GM23338 (cell line): ENCODE measurements at regions not wholly inside any gene's neighbourhood (a gene's known extent, or its start where the extent isn't known, plus 50 kb on each side); places are given as distances from the start of the nearest gene placed in this dataset.

Experiments used
- ATAC-seq: fragments of 200-7000 bp; cut with Tn5 transposase; 3 replicates; pipeline ENCODE4 v1.9.1; 2020
- DNase-seq: peaks from one replicate; pipeline ENCODE4 v3.0.0-alpha.2; 2015; ENCODE audit warnings: low spot score
- H2AFZ ChIP-seq: fragments of 200-600 bp; sonication (generic); 2 replicates; pipeline ENCODE4 v1.8.0; 2016; ENCODE audit warnings: antibody characterized with exemption, mild to moderate bottlenecking, moderate library complexity
- H3F3A ChIP-seq: fragments of 200-600 bp; sonication (generic); replicated peaks from 2 replicates; pipeline ENCODE4 v1.8.0; 2017; ENCODE audit warnings: antibody characterized with exemption, mixed run types, low read depth
- H3K27ac ChIP-seq: fragments of 200-600 bp; sonication (generic); 2 replicates; pipeline ENCODE4 v1.6.1; 2016; ENCODE audit warnings: low read depth
- H3K27me3 ChIP-seq: fragments of 200-600 bp; sonication (generic); 2 replicates; pipeline ENCODE4 v1.8.0; 2016; ENCODE audit warnings: mild to moderate bottlenecking, mixed run types, moderate library complexity; ENCODE audit not compliant: insufficient read depth
- H3K36me3 ChIP-seq: fragments of 200-600 bp; sonication (generic); 2 replicates; pipeline ENCODE4 v1.8.0; 2016; ENCODE audit warnings: mild to moderate bottlenecking; ENCODE audit not compliant: insufficient read depth
- H3K4me1 ChIP-seq: fragments of 200-600 bp; sonication (generic); 2 replicates; pipeline ENCODE4 v1.8.0; 2016; ENCODE audit warnings: mild to moderate bottlenecking, moderate library complexity; ENCODE audit not compliant: insufficient read depth
- H3K4me2 ChIP-seq: fragments of 200-600 bp; sonication (generic); 2 replicates; pipeline ENCODE4 v1.7.1; 2017; ENCODE audit warnings: mixed run types
- H3K4me3 ChIP-seq: fragments of 200-600 bp; sonication (generic); 2 replicates; pipeline ENCODE4 v1.6.1; 2016; ENCODE audit warnings: mixed run types
- H3K79me2 ChIP-seq: fragments of 200-600 bp; sonication (generic); replicated peaks from 2 replicates; pipeline ENCODE4 v1.8.0; 2017; ENCODE audit warnings: mild to moderate bottlenecking; ENCODE audit not compliant: insufficient read depth
- H3K9me2 ChIP-seq: fragments of 200-600 bp; sonication (generic); 2 replicates; pipeline ENCODE4 v1.8.0; 2017; ENCODE audit not compliant: insufficient read depth
- H4K20me1 ChIP-seq: fragments of 200-600 bp; sonication (generic); replicated peaks from 2 replicates; pipeline ENCODE4 v1.8.0; 2017; ENCODE audit warnings: mild to moderate bottlenecking; ENCODE audit not compliant: insufficient read depth
- H3K27ac Mint-ChIP-seq: 2 replicates; pipeline ENCODE4 v1.8.0; 2020; ENCODE audit warnings: inconsistent platforms, mild to moderate bottlenecking, moderate library complexity, mixed read lengths
- H3K27me3 Mint-ChIP-seq: 3 replicates; pipeline ENCODE4 v1.8.0; 2022; ENCODE audit warnings: low read depth, mild to moderate bottlenecking, moderate library complexity, mixed read lengths, inconsistent platforms; ENCODE audit not compliant: insufficient read depth, poor library complexity
- H3K36me3 Mint-ChIP-seq: 3 replicates; pipeline ENCODE4 v1.8.0; 2021; ENCODE audit warnings: low read depth, mild to moderate bottlenecking, inconsistent platforms, moderate library complexity, mixed read lengths
- H3K4me1 Mint-ChIP-seq: 3 replicates; pipeline ENCODE4 v1.8.0; 2020; ENCODE audit warnings: mild to moderate bottlenecking, inconsistent platforms, mixed read lengths
- H3K4me3 Mint-ChIP-seq: 3 replicates; pipeline ENCODE4 v1.8.0; 2021; ENCODE audit warnings: moderate library complexity, mild to moderate bottlenecking, inconsistent platforms, mixed read lengths
- H3K9me3 Mint-ChIP-seq: 3 replicates; pipeline ENCODE4 v1.8.0; 2020; ENCODE audit warnings: moderate library complexity, mild to moderate bottlenecking, inconsistent platforms, mixed read lengths
- CTCF ChIP-seq, 2 experiments: fragments of 200-600 bp in 1 of 2; sonication (generic) in 1 of 2; conservative IDR thresholded peaks; 2 replicates each; pipeline versions ENCODE4 v1.5.1 to v1.6.1; 2016 to 2017; ENCODE audit warnings: antibody characterized with exemption in 2 of 2, low read depth in 2 of 2, mild to moderate bottlenecking in 2 of 2, moderate library complexity in 1 of 2
- ETS1 ChIP-seq: IDR thresholded peaks from 2 replicates; pipeline ENCODE4 v1.6.1; 2016; ENCODE audit warnings: antibody characterized with exemption
- EZH2 ChIP-seq: fragments of 200-600 bp; sonication (generic); IDR thresholded peaks from one replicate; pipeline ENCODE4 v1.8.0; 2017; ENCODE audit warnings: antibody characterized with exemption, mild to moderate bottlenecking, low read depth; ENCODE audit not compliant: unreplicated experiment
- EZH2phosphoT487 ChIP-seq: fragments of 200-600 bp; sonication (generic); IDR thresholded peaks from one replicate; pipeline ENCODE4 v1.8.1; 2018; ENCODE audit warnings: antibody characterized with exemption; ENCODE audit not compliant: unreplicated experiment
- JUNB ChIP-seq: IDR thresholded peaks from one replicate; pipeline ENCODE4 v1.6.1; 2016; ENCODE audit warnings: antibody characterized with exemption; ENCODE audit not compliant: unreplicated experiment
- NANOG ChIP-seq: IDR thresholded peaks from 2 replicates; pipeline ENCODE4 v1.6.1; 2016; ENCODE audit warnings: antibody characterized with exemption, borderline replicate concordance
- POLR2AphosphoS5 ChIP-seq: IDR thresholded peaks from 2 replicates; pipeline ENCODE4 v1.6.1; 2016; ENCODE audit warnings: antibody characterized with exemption, low read depth
- STAT1 ChIP-seq: IDR thresholded peaks from one replicate; pipeline ENCODE4 v1.6.1; 2016; ENCODE audit warnings: antibody characterized with exemption; ENCODE audit not compliant: unreplicated experiment
- ZNF114 ChIP-seq: fragments of 250-450 bp; sonication (Bioruptor Pico); IDR thresholded peaks from 2 replicates; pipeline ENCODE4 v1.5.0; 2020; ENCODE audit warnings: mild to moderate bottlenecking, moderate library complexity
- ZNF331 ChIP-seq: fragments of 250-450 bp; sonication (Bioruptor Pico); IDR thresholded peaks from 2 replicates; pipeline ENCODE4 v1.5.0; 2020; ENCODE audit warnings: low read depth, mild to moderate bottlenecking, moderate library complexity
- ZNF462 ChIP-seq: fragments of 250-450 bp; sonication (Bioruptor Pico); IDR thresholded peaks from 2 replicates; pipeline ENCODE4 v1.5.0; 2020; ENCODE audit warnings: mild to moderate bottlenecking, moderate library complexity

GRCh38 chr7:17669204-17669603 is 271.1 kb downstream of the SNX13 start:
- no peak overlapping the region for H3K4me2 ChIP-seq
- peaks cover under 1% of the 10 kb centered on the region; the same call in 1 of the 2 replicates for H3K4me1 ChIP-seq
- TF ChIP-seq ZNF331 (CRISPR knock-in tag), result no peak
- no peak for TF ChIP-seq ZNF114 (CRISPR knock-in tag)
- no peak for TF ChIP-seq JUNB
- no peak for TF ChIP-seq EZH2phosphoT487
- Mint-ChIP-seq H3K36me3 (no peaks in the 10 kb centered on the region), H3K27me3 (no peaks in the 10 kb centered on the region), H3K27ac (no peak overlapping the region), H3K4me3 (no peak overlapping the region), H3K4me1 (peaks cover 6% of the 10 kb centered on the region; the same call in 2 of the 3 replicates), H3K9me3 (no peaks in the 10 kb centered on the region)
- peaks cover 6% of the 10 kb centered on the region; the same call in 1 of the 2 replicates for H3K9me2 ChIP-seq
- ATAC-seq, result no peak
- H4K20me1 ChIP-seq, result no peaks in the 10 kb centered on the region
- no peaks in the 10 kb centered on the region for H3F3A ChIP-seq
- no peak for DNase-seq
- peak overlapping the region; percentile 38; the same call in 1 of the 2 replicates for H2AFZ ChIP-seq
- H3K27me3 ChIP-seq, result no peaks in the 10 kb centered on the region
- no peaks in the 10 kb centered on the region for H3K36me3 ChIP-seq
- H3K79me2 ChIP-seq, result no peaks in the 10 kb centered on the region
- H3K27ac ChIP-seq, result no peak overlapping the region
- no peak overlapping the region for H3K4me3 ChIP-seq

GRCh38 chr7:17671956-17672355 is 268.3 kb downstream of the SNX13 start:
- no peaks in the 10 kb centered on the region for H3F3A ChIP-seq
- peaks cover 13% of the 10 kb centered on the region for H3K9me2 ChIP-seq
- H3K79me2 ChIP-seq, result no peaks in the 10 kb centered on the region
- no peak overlapping the region for H3K4me2 ChIP-seq
- DNase-seq (no peak), ATAC-seq (no peak)
- Mint-ChIP-seq H3K4me1 (no peaks in the 10 kb centered on the region), H3K27me3 (no peaks in the 10 kb centered on the region), H3K4me3 (no peak overlapping the region), H3K36me3 (no peaks in the 10 kb centered on the region), H3K9me3 (no peaks in the 10 kb centered on the region), H3K27ac (no peak overlapping the region)
- H2AFZ ChIP-seq, result no peak overlapping the region
- no peaks in the 10 kb centered on the region for H4K20me1 ChIP-seq
- H3K27me3 ChIP-seq, result no peaks in the 10 kb centered on the region
- no peak overlapping the region for H3K27ac ChIP-seq
- no peak overlapping the region for H3K4me3 ChIP-seq
- no peaks in the 10 kb centered on the region for H3K4me1 ChIP-seq
- H3K36me3 ChIP-seq, result no peaks in the 10 kb centered on the region
- no peak for TF ChIP-seq CTCF (conservative IDR thresholded peaks at IDR 0.05; ENCODE audit: low read depth in 2 of 2)
- no peak for TF ChIP-seq EZH2
- no peak for TF ChIP-seq ZNF331 (CRISPR knock-in tag)
- TF ChIP-seq STAT1, result no peak
- TF ChIP-seq NANOG, result no peak
- no peak for TF ChIP-seq ZNF462
- no peak for TF ChIP-seq ZNF114 (CRISPR knock-in tag)
- no peak for TF ChIP-seq POLR2AphosphoS5
- no peak for TF ChIP-seq ETS1
